Esophagus squamous epithelium (tissue), 4 donors: ENCODE measurements at regions not wholly inside any gene's neighbourhood (a gene's known extent, or its start where the extent isn't known, plus 50 kb on each side); places are given as distances from the start of the nearest gene placed in this dataset.

Source experiments
- POLR2A ChIP-seq, 4 donors: fragments of 450-650 bp; IDR thresholded peaks; one replicate each; pipeline ENCODE4 v1.6.1; 2017; ENCODE audit warnings: antibody characterized with exemption in 4 of 4, mild to moderate bottlenecking in 4 of 4, moderate library complexity in 3 of 4
- TF ChIP-seq, protein P1 (sequence below), 6 experiments: fragments of 450-650 bp in 4 of 6; fragments of 200-600 bp in 2 of 6; sonication (generic) in 2 of 6; IDR thresholded peaks; one replicate each; pipeline ENCODE4 v1.5.1; 2016 to 2019; ENCODE audit warnings: antibody characterized with exemption in 6 of 6, mild to moderate bottlenecking in 4 of 6, moderate library complexity in 4 of 6

DNA sequence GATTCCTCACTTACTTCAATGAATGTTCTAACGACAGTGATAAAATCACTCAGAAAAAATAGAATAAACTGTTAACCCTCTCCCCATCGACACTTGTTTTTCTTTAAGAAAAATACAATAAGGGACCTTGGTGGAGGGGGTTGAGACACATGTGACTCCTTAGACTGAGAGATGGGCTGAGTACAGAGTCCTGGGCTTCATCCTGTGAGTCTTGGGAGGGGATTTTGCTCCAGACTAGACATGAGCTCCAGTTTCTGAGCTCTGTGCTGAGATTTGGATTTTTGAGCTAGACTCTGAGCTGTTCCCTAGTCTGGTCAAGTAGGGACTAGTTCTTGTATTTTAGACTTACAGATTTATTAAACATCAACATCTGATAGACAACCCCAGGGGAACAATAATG is 241.5 kb upstream of the MVB12B start:
- no peak for TF ChIP-seq POLR2A (IDR thresholded peaks at IDR 0.05)
- TF ChIP-seq, protein P1, sequence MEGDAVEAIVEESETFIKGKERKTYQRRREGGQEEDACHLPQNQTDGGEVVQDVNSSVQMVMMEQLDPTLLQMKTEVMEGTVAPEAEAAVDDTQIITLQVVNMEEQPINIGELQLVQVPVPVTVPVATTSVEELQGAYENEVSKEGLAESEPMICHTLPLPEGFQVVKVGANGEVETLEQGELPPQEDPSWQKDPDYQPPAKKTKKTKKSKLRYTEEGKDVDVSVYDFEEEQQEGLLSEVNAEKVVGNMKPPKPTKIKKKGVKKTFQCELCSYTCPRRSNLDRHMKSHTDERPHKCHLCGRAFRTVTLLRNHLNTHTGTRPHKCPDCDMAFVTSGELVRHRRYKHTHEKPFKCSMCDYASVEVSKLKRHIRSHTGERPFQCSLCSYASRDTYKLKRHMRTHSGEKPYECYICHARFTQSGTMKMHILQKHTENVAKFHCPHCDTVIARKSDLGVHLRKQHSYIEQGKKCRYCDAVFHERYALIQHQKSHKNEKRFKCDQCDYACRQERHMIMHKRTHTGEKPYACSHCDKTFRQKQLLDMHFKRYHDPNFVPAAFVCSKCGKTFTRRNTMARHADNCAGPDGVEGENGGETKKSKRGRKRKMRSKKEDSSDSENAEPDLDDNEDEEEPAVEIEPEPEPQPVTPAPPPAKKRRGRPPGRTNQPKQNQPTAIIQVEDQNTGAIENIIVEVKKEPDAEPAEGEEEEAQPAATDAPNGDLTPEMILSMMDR (IDR thresholded peaks at IDR 0.05) = no peak
